ENCODE measurements at regions not wholly inside any gene's neighbourhood (a gene's known extent, or its start where the extent isn't known, plus 50 kb on each side); places are given as distances from the start of the nearest gene placed in this dataset.

DNA sequence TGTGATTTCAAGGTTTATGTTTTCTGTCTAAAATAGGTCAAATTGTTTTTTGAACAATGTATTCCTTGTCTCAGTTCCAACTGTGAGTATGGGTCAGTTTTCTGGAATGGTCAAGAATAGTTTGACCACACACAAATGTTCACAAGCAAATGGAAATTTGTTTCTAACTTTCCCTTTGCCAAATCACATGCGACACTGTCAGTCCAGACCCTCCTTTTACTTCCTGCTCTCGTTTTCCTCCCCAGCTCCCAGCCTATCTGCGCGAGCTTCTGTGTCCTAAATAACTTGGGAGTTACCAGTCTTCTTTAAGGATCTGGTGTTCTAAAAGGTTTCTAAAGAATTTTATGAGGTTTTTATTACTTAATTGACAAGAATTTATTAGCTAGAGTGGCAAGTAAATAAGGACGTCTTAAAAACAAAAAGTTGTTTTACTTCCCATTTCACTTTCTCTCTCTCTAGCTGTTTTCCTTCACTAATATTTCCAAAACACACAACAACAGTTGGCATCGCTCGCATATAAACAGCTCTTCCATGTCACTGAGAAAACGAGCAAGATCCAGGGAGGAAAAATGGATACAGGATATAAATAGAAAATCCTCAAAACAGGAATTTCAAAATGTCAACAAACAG is 266.1 kb upstream of the KLF6 start:
- TF ChIP-seq, protein P1, sequence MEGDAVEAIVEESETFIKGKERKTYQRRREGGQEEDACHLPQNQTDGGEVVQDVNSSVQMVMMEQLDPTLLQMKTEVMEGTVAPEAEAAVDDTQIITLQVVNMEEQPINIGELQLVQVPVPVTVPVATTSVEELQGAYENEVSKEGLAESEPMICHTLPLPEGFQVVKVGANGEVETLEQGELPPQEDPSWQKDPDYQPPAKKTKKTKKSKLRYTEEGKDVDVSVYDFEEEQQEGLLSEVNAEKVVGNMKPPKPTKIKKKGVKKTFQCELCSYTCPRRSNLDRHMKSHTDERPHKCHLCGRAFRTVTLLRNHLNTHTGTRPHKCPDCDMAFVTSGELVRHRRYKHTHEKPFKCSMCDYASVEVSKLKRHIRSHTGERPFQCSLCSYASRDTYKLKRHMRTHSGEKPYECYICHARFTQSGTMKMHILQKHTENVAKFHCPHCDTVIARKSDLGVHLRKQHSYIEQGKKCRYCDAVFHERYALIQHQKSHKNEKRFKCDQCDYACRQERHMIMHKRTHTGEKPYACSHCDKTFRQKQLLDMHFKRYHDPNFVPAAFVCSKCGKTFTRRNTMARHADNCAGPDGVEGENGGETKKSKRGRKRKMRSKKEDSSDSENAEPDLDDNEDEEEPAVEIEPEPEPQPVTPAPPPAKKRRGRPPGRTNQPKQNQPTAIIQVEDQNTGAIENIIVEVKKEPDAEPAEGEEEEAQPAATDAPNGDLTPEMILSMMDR (IDR thresholded peaks at IDR 0.05) = no peak
- TF ChIP-seq POLR2A (IDR thresholded peaks at IDR 0.05) = no peak
